HG03442 (cell line): ENCODE measurements at regions not wholly inside any gene's neighbourhood (a gene's known extent, or its start where the extent isn't known, plus 50 kb on each side); places are given as distances from the start of the nearest gene placed in this dataset.
"Not testable (repeated sequence)": the region's sequence is repeated elsewhere in the genome, so short reads cannot be mapped to it uniquely, and the experiment has no call there.

Experiments
- ATAC-seq: cut with Tn5 transposase; IDR thresholded peaks from one replicate; pipeline ENCODE4 v1.9.1; 2021; ENCODE audit warnings: mild to moderate bottlenecking, moderate library complexity; ENCODE audit not compliant: unreplicated experiment

- no peak for ATAC-seq
Measured at GRCh38 chr2:155913356-155913755, 419.2 kb downstream of the NR4A2 start.

- no peak for ATAC-seq
Measured at GRCh38 chr2:155908567-155908966, 424.0 kb downstream of the NR4A2 start.

GRCh38 chr2:155907211-155907610, 425.3 kb downstream of the NR4A2 start:
- ATAC-seq = no peak

GRCh38 chr2:155905657-155906056, 426.9 kb downstream of the NR4A2 start:
- no peak for ATAC-seq

- no peak for ATAC-seq
Measured at GRCh38 chr2:155904720-155905119, 427.8 kb downstream of the NR4A2 start.

- ATAC-seq = no peak
Measured at GRCh38 chr2:155902635-155903034, 429.9 kb downstream of the NR4A2 start.

- no peak for ATAC-seq
Measured at GRCh38 chr2:155895016-155895415, 437.5 kb downstream of the NR4A2 start.

- ATAC-seq = not testable (repeated sequence)
Measured at GRCh38 chr2:155880382-155880781, 452.1 kb downstream of the NR4A2 start.

- not testable (repeated sequence) for ATAC-seq
Measured at GRCh38 chr2:155879900-155880299, 452.6 kb downstream of the NR4A2 start.

GRCh38 chr2:155872396-155872795, 460.1 kb downstream of the NR4A2 start:
- ATAC-seq = no peak

GRCh38 chr2:155871940-155872339, 460.6 kb downstream of the NR4A2 start:
- ATAC-seq = no peak

GRCh38 chr2:155867564-155867963, 465.0 kb downstream of the NR4A2 start:
- no peak for ATAC-seq

GRCh38 chr2:155866477-155866876, 466.0 kb downstream of the NR4A2 start:
- ATAC-seq = no peak

- no peak for ATAC-seq
Measured at GRCh38 chr2:155852156-155852555, 480.4 kb downstream of the NR4A2 start.

- ATAC-seq = no peak
Measured at GRCh38 chr2:155846259-155846658, 486.3 kb downstream of the NR4A2 start.

GRCh38 chr2:155844461-155844860, 488.1 kb downstream of the NR4A2 start:
- no peak for ATAC-seq

- ATAC-seq = no peak
Measured at GRCh38 chr2:155842103-155842502, 490.4 kb downstream of the NR4A2 start.

GRCh38 chr2:155841442-155841841, 491.1 kb downstream of the NR4A2 start:
- no peak for ATAC-seq

- no peak for ATAC-seq
Measured at GRCh38 chr2:155840661-155841060, 491.9 kb downstream of the NR4A2 start.

- no peak for ATAC-seq
Measured at GRCh38 chr2:155839991-155840390, 492.5 kb downstream of the NR4A2 start.

- ATAC-seq = no peak
Measured at GRCh38 chr2:155839436-155839835, 493.1 kb downstream of the NR4A2 start.

- ATAC-seq = no peak
Measured at GRCh38 chr2:155836439-155836838, 496.1 kb downstream of the NR4A2 start.

GRCh38 chr2:155830817-155831579, 501.5 kb downstream of the NR4A2 start:
- ATAC-seq = no peak
